K562 (cell line): ENCODE measurements at regions not wholly inside any gene's neighbourhood (a gene's known extent, or its start where the extent isn't known, plus 50 kb on each side); places are given as distances from the start of the nearest gene placed in this dataset.

Experiments used
- ATAC-seq: fragments of 200-7000 bp; cut with Tn5 transposase; 3 replicates; pipeline ENCODE4 v1.9.1; 2020; ENCODE audit warnings: moderate library complexity
- BruUV-seq: library from RNA; stranded (reverse); fragments of 400-500 nt; replicated peaks from 2 replicates; lab custom pipeline; 2021; lab: Mats Ljungman, UMichigan
- CTCF ChIA-PET: fragments of 300-600 bp; formaldehyde crosslinking; extraction: SDS; loops from one replicate; lab custom pipeline; 2021; ENCODE audit warnings: low intra/inter-chr PET ratio; lab: Yijun Ruan, JAX
- POLR2A ChIA-PET: fragments of 300-600, 350-650 bp; sonication (Branson Sonifier 250); formaldehyde crosslinking; extraction: SDS; loops from one replicate; lab custom pipeline; 2021; ENCODE audit warnings: antibody characterized with exemption, inconsistent platforms; lab: Yijun Ruan, JAX
- DNase-seq, 4 experiments: peaks; one replicate each; pipeline versions ENCODE4 v3.0.0 to v3.0.0-alpha.2; 2011 to 2018; ENCODE audit warnings: low spot score in 3 of 4, mixed read lengths in 3 of 4; ENCODE audit errors: extremely low read depth in 1 of 4
- FAIRE-seq: peaks from 2 replicates; lab custom pipeline; 2011; peaks lifted over from hg19 to GRCh38; lab: Jason Lieb, UNC
- H2AFZ ChIP-seq: 2 replicates; pipeline ENCODE4 v1.6.0; 2011; ENCODE audit warnings: low read depth, low read length, control low read depth, inconsistent platforms
- H3K27ac ChIP-seq: fragments of 200-600 bp; 3 replicates; pipeline ENCODE4 v1.8.0; 2011; ENCODE audit warnings: low read depth, mild to moderate bottlenecking, control low read depth, inconsistent platforms, low read length, moderate library complexity, mixed read lengths; ENCODE audit errors: extremely low read depth
- H3K27me3 ChIP-seq, 2 experiments: fragments of 300-600 bp in 1 of 2; 2 replicates in 1 of 2; 3 replicates in 1 of 2; pipeline versions ENCODE4 v1.6.0 to v1.8.0; 2011; ENCODE audit warnings: inconsistent platforms in 2 of 2, low read length in 2 of 2, mild to moderate bottlenecking in 1 of 2, mixed read lengths in 1 of 2, moderate library complexity in 1 of 2; ENCODE audit not compliant: control insufficient read depth in 2 of 2, insufficient read depth in 2 of 2
- H3K36me3 ChIP-seq: fragments of 300-600 bp; 3 replicates; pipeline ENCODE4 v1.8.0; 2011; ENCODE audit warnings: mild to moderate bottlenecking, low read length, inconsistent platforms; ENCODE audit not compliant: control insufficient read depth, insufficient read depth
- H3K4me1 ChIP-seq, 2 experiments: fragments of 200-600 bp in 1 of 2; replicated peaks in 1 of 2; 2 replicates in 1 of 2; 3 replicates in 1 of 2; pipeline versions ENCODE4 v1.5.1 to v1.8.0; 2011; ENCODE audit warnings: inconsistent platforms in 2 of 2, low read length in 2 of 2, mild to moderate bottlenecking in 1 of 2, mixed read lengths in 1 of 2, moderate library complexity in 1 of 2; ENCODE audit not compliant: control insufficient read depth in 2 of 2, insufficient read depth in 2 of 2
- H3K4me2 ChIP-seq: 2 replicates; pipeline ENCODE4 v1.6.1; 2011; ENCODE audit warnings: low read length, control low read depth, inconsistent platforms, mixed read lengths; ENCODE audit not compliant: insufficient read depth
- H3K4me3 ChIP-seq: fragments of 200-600 bp; sonication (generic), shearing (Covaris generic); 2 replicates; pipeline ENCODE4 v1.5.1; 2016; ENCODE audit warnings: control low read depth, inconsistent platforms
- H3K79me2 ChIP-seq: fragments of 200-600 bp; 3 replicates; pipeline ENCODE4 v1.8.0; 2011; ENCODE audit warnings: low read length, inconsistent platforms; ENCODE audit not compliant: control insufficient read depth, insufficient read depth
- H3K9ac ChIP-seq, 2 experiments: 2 replicates each; pipeline versions ENCODE4 v1.6.0 to v1.6.1; 2011; ENCODE audit warnings: low read depth in 2 of 2, low read length in 2 of 2, control low read depth in 1 of 2, inconsistent platforms in 1 of 2, mild to moderate bottlenecking in 1 of 2, mixed read lengths in 1 of 2; ENCODE audit not compliant: insufficient read depth in 1 of 2
- H3K9me1 ChIP-seq: one replicate; pipeline ENCODE4 v1.6.0; 2011; ENCODE audit warnings: inconsistent platforms, mild to moderate bottlenecking, low read length, moderate library complexity; ENCODE audit not compliant: control insufficient read depth, insufficient read depth
- H3K9me3 ChIP-seq: replicated peaks from 2 replicates; pipeline ENCODE4 v1.5.1; 2011; ENCODE audit warnings: low read depth, low read length, inconsistent platforms; ENCODE audit not compliant: control insufficient read depth, insufficient read depth
- H4K20me1 ChIP-seq: replicated peaks from 2 replicates; pipeline ENCODE4 v1.6.1; 2011; ENCODE audit warnings: low read length, inconsistent platforms, mixed read lengths; ENCODE audit not compliant: control insufficient read depth, insufficient read depth
- HDAC1 ChIP-seq, 2 experiments: fragments of 450-650 bp; IDR thresholded peaks; 2 replicates each; pipeline ENCODE4 v1.6.1; 2016 to 2017; ENCODE audit warnings: inconsistent platforms in 1 of 2, mild to moderate bottlenecking in 1 of 2, moderate library complexity in 1 of 2
- POLR2AphosphoS2 ChIP-seq: IDR thresholded peaks from 2 replicates; pipeline ENCODE4 v1.6.1; 2012; ENCODE audit warnings: low read length, improper control_type of control experiment
- RB1 ChIP-seq: fragments of 450-650 bp; IDR thresholded peaks from 2 replicates; pipeline ENCODE4 v1.6.1; 2017; ENCODE audit warnings: low read depth, mild to moderate bottlenecking
- WGBS: fragments of 100-300 bp; shearing (Covaris generic); methylation state at CpG from one replicate; pipeline ENCODE4 v1.1.6; 2016; ENCODE audit warnings: low coverage, mixed read lengths; ENCODE audit not compliant: insufficient coverage; ENCODE audit errors: missing lambda C conversion rate; 5-methylcytosine and 5-hydroxymethylcytosine counted together
- in situ Hi-C: fragments of 300-500 bp; cut with MboI; formaldehyde crosslinking; loops from 4 replicates; pipeline ENCODE4 v1.15.0; 2018; ENCODE audit warnings: inconsistent platforms, mixed read lengths
- intact Hi-C: fragments of 100-400 bp; cut with micrococcal nuclease; formaldehyde crosslinking; loops from 2 replicates; pipeline ENCODE4 v1.14.2; 2022
- TF ChIP-seq, protein P1 (sequence below): sonication (generic); formaldehyde crosslinking; IDR thresholded peaks from 2 replicates; pipeline ENCODE4 v1.8.1; 2022; ENCODE audit warnings: missing genetic modification reagents
- TF ChIP-seq, protein P2 (sequence below): fragments of 450-650 bp; formaldehyde crosslinking; IDR thresholded peaks from 2 replicates; pipeline ENCODE4 v1.4.0; 2020; ENCODE audit warnings: mild to moderate bottlenecking, mixed read lengths

DNA sequence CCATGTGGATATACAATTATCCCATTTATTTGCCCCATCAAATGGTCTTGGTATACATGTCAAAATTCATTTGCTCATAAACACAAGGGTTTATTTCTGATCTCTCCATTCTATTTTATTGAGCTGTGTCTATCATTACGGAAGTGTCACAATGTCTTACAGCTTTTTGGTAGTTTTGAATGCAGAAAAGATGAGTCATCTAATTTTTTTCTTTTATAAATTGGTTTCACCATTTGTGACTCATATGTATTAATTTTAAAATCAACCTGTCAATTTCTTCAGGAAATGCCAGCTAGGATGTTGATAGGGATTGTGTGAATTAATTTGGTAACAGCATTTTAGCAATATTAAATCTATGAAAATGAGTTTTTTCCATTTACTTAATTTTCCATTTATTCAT, 2549.4 kb downstream of the PCDH9 start:
- TF ChIP-seq RB1 (no peak), HDAC1 (IDR thresholded peaks at IDR 0.05) (no peak), POLR2AphosphoS2 (no peak)
- TF ChIP-seq, protein P1, sequence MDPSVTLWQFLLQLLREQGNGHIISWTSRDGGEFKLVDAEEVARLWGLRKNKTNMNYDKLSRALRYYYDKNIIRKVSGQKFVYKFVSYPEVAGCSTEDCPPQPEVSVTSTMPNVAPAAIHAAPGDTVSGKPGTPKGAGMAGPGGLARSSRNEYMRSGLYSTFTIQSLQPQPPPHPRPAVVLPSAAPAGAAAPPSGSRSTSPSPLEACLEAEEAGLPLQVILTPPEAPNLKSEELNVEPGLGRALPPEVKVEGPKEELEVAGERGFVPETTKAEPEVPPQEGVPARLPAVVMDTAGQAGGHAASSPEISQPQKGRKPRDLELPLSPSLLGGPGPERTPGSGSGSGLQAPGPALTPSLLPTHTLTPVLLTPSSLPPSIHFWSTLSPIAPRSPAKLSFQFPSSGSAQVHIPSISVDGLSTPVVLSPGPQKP (CRISPR knock-in tag), result no peak
- TF ChIP-seq, protein P2, sequence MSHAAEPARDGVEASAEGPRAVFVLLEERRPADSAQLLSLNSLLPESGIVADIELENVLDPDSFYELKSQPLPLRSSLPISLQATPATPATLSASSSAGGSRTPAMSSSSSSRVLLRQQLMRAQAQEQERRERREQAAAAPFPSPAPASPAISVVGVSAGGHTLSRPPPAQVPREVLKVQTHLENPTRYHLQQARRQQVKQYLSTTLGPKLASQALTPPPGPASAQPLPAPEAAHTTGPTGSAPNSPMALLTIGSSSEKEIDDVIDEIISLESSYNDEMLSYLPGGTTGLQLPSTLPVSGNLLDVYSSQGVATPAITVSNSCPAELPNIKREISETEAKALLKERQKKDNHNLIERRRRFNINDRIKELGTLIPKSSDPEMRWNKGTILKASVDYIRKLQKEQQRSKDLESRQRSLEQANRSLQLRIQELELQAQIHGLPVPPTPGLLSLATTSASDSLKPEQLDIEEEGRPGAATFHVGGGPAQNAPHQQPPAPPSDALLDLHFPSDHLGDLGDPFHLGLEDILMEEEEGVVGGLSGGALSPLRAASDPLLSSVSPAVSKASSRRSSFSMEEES (CRISPR knock-in tag), result no peak
- ChIA-PET CTCF (no interaction called here), POLR2A (no interaction called here)
- in situ Hi-C loops (no loop called here), intact Hi-C loops (no loop called here)
- Histone ChIP-seq H3K9me3 (no peaks in the 10 kb centered on the region), H3K4me2 (no peak overlapping the region), H4K20me1 (no peaks in the 10 kb centered on the region), H3K36me3 (no peaks in the 10 kb centered on the region), H3K4me3 (no peak overlapping the region), H3K9me1 (no peaks in the 10 kb centered on the region), H3K9ac (no peak overlapping the region), H2AFZ (no peak overlapping the region), H3K27me3 (no peaks in the 10 kb centered on the region), H3K4me1 (no peaks in the 10 kb centered on the region), H3K27ac (no peak overlapping the region), H3K79me2 (no peaks in the 10 kb centered on the region)
- 11% methylated on average over 1 of the region's 1 CpG for WGBS
- FAIRE-seq (no peak), DNase-seq (no peak), ATAC-seq (no peak)
- no TSS peak for BruUV-seq
